Thymus (tissue), 11 donors: ENCODE measurements at regions not wholly inside any gene's neighbourhood (a gene's known extent, or its start where the extent isn't known, plus 50 kb on each side); places are given as distances from the start of the nearest gene placed in this dataset.
"Not testable (repeated sequence)": the region's sequence is repeated elsewhere in the genome, so short reads cannot be mapped to it uniquely, and the experiment has no call there.

Experiments used
- DNase-seq, 9 donors: peaks; one replicate each; pipeline ENCODE4 v3.0.0-alpha.2; 2013; ENCODE audit warnings: low spot score in 9 of 9, low read depth in 6 of 9, missing footprints in 1 of 9
- H3K27ac ChIP-seq, 2 donors: one replicate each; pipeline ENCODE4 v1.5.1; 2013; ENCODE audit warnings: control low read depth in 1 of 2, low read depth in 1 of 2, low read length in 1 of 2, mild to moderate bottlenecking in 1 of 2, moderate library complexity in 1 of 2
- H3K27me3 ChIP-seq, 2 donors: one replicate each; pipeline ENCODE4 v1.5.1; 2013; ENCODE audit warnings: low read length in 1 of 2; ENCODE audit not compliant: control insufficient read depth in 2 of 2, insufficient read depth in 1 of 2
- H3K36me3 ChIP-seq, 2 donors: one replicate each; pipeline ENCODE4 v1.5.1; 2013; ENCODE audit warnings: low read length in 1 of 2, mild to moderate bottlenecking in 1 of 2, moderate library complexity in 1 of 2; ENCODE audit not compliant: control insufficient read depth in 2 of 2, insufficient read depth in 2 of 2
- H3K4me1 ChIP-seq, 2 donors: one replicate each; pipeline ENCODE4 v1.5.1; 2013; ENCODE audit warnings: low read length in 2 of 2; ENCODE audit not compliant: control insufficient read depth in 2 of 2, insufficient read depth in 2 of 2
- H3K4me3 ChIP-seq, 2 donors: one replicate each; pipeline ENCODE4 v1.5.1; 2013; ENCODE audit warnings: low read length in 2 of 2, control low read depth in 1 of 2, mild to moderate bottlenecking in 1 of 2
- H3K9me3 ChIP-seq, 2 donors: one replicate each; pipeline ENCODE4 v1.5.1; 2013; ENCODE audit warnings: low read length in 1 of 2, mild to moderate bottlenecking in 1 of 2; ENCODE audit not compliant: control insufficient read depth in 2 of 2, insufficient read depth in 1 of 2
- WGBS: extraction: QIAGEN DNeasy Blood & Tissue Kit; methylation state at CpG from one replicate; pipeline ENCODE4 v1.1.7; 2013; 5-methylcytosine and 5-hydroxymethylcytosine counted together
- donor health status: healthy.

DNA sequence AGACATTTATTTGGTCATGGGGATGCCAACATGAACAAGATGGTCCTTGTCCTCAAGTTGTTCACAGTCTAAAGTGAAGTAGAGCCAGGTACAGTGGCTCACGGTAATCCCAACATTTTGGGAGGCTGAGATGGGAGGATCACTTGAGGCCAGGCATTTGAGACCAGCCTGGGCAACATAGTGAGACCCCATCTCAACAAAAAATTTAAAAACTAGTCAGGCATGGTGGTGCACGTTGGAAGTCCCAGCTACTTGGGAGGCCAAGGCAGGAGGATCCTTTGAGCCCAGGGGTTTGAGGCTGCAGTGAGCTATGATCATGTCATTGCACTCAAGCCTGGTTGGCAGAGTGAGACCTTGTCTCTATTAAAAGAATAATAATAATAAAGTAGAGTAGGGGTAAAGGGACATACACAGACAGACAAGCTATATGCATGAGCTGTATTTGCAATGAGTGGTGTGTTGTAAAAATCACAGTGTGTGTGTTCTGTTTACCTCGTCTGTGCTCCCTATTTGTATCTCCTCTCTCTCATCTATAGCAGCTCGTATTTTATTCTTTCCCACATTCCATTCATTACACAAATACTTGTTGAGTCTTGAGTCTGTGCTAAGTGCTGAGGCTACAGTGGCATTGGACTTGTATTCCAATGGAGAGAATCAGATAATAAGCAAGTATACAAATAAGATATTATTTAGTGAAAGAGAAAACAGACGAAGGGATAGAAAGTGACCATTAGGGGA is 73.9 kb upstream of the DHX40 start:
- Histone ChIP-seq H3K27ac (no peak overlapping the region), H3K27me3 (peaks cover 0 to 2% of the 10 kb centered on the region in 2 donors), H3K4me1 (no peaks in the 10 kb centered on the region), H3K9me3 (no peaks in the 10 kb centered on the region), H3K36me3 (no peaks in the 10 kb centered on the region), H3K4me3 (no peak overlapping the region)
- 94% methylated on average over 5 of the region's 5 CpGs for WGBS
- no peak for DNase-seq

DNA sequence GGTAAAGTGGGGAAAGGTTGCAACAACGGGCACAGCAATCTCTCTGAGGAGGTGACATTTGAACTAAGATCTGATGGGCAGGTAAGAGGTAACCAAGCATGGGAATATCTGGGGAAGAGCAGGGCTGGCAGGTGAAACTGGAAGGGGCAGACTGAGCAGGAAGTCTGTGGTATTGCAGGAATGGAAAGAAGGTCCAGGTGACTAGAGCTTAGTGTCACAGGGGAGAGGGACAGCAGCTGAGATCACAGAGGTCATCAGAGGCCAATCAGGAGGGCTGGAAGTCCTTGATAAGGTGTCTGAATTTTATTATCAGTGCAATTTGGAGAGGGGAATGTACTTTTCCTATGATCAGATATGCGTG is 73.3 kb upstream of the DHX40 start:
- peaks cover 0 to 2% of the 10 kb centered on the region in 2 donors for H3K27me3 ChIP-seq
- no peaks in the 10 kb centered on the region for H3K36me3 ChIP-seq
- H3K4me3 ChIP-seq, result no peak overlapping the region
- H3K4me1 ChIP-seq, result no peaks in the 10 kb centered on the region
- DNase-seq, result no peak
- H3K27ac ChIP-seq, result no peak overlapping the region
- 93% methylated on average over 2 of the region's 2 CpGs for WGBS
- H3K9me3 ChIP-seq, result no peaks in the 10 kb centered on the region

- DNase-seq, result no peak
- H3K27me3 ChIP-seq, result peaks cover 0 to 2% of the 10 kb centered on the region in 2 donors
- H3K4me1 ChIP-seq, result no peaks in the 10 kb centered on the region
- H3K9me3 ChIP-seq, result no peaks in the 10 kb centered on the region
- H3K36me3 ChIP-seq, result no peaks in the 10 kb centered on the region
- WGBS, result 98% methylated on average over 3 of the region's 3 CpGs
- no peak overlapping the region for H3K4me3 ChIP-seq
- no peak overlapping the region for H3K27ac ChIP-seq
Observed at GRCh38 chr17:59493867-59494266, 71.5 kb upstream of the DHX40 start.

GRCh38 chr17:59494757-59495368 is 70.5 kb upstream of the DHX40 start:
- Histone ChIP-seq H3K27ac (no peak overlapping the region), H3K4me3 (no peak overlapping the region)
- no peak for DNase-seq

GRCh38 chr17:59496178-59496577 is 69.2 kb upstream of the DHX40 start:
- no peaks in the 10 kb centered on the region for H3K9me3 ChIP-seq
- H3K4me3 ChIP-seq, result no peak overlapping the region
- no peaks in the 10 kb centered on the region for H3K4me1 ChIP-seq
- peaks cover 0 to 2% of the 10 kb centered on the region in 2 donors for H3K27me3 ChIP-seq
- no peak for DNase-seq
- 94% methylated on average over 1 of the region's 1 CpG for WGBS
- H3K27ac ChIP-seq, result no peak overlapping the region
- no peaks in the 10 kb centered on the region for H3K36me3 ChIP-seq

More at GRCh38 chr17:59494757-59495368, 70.5 kb upstream of the DHX40 start:
- Histone ChIP-seq H3K4me1 (no peaks in the 10 kb centered on the region), H3K27me3 (peaks cover 0 to 2% of the 10 kb centered on the region in 2 donors), H3K36me3 (no peaks in the 10 kb centered on the region), H3K9me3 (no peaks in the 10 kb centered on the region)
- WGBS, result 85% methylated on average over 12 of the region's 12 CpGs

GRCh38 chr17:59498530-59499307 is 66.7 kb upstream of the DHX40 start:
- Histone ChIP-seq H3K36me3 (no peaks in the 10 kb centered on the region), H3K9me3 (no peaks in the 10 kb centered on the region), H3K4me1 (no peaks in the 10 kb centered on the region), H3K27me3 (peaks cover 0 to 2% of the 10 kb centered on the region in 2 donors), H3K4me3 (no peak overlapping the region), H3K27ac (no peak overlapping the region)
- WGBS, result 94% methylated on average over 4 of the region's 4 CpGs
- DNase-seq, result no peak

DNA sequence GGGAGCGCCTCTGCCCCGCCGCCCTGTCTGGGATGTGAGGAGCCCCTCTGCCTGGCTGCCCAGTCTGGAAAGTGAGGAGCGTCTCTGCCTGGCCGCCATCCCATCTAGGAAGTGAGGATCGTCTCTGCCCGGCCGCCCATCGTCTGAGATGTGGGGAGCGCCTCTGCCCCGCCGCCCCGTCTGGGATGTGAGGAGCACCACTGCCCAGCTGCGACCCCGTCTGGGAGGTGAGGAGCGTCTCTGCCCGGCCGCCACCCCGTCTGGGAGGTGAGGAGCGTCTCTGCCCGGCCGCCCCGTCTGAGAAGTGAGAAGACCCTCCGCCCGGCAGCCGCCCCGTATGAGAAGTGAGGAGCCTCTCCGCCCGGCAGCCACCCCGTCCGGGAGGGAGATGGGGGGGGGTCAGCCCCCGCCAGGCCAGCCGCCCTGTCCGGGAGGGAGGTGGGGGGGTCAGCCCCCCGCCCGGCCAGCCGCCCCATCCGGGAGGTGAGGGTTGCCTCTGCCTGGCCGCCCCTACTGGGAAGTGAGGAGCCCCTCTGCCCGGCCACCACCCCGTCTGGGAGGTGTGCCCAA is 65.2 kb upstream of the DHX40 start:
- H3K36me3 ChIP-seq, H3K9me3 ChIP-seq, H3K27ac ChIP-seq, DNase-seq, H3K4me3 ChIP-seq, H3K27me3 ChIP-seq, H3K4me1 ChIP-seq: not testable (repeated sequence)
- 96% methylated on average over 40 of the region's 41 CpGs for WGBS

GRCh38 chr17:59501690-59502089 is 63.7 kb upstream of the DHX40 start:
- H3K4me1 ChIP-seq, result no peaks in the 10 kb centered on the region
- H3K4me3 ChIP-seq, result no peak overlapping the region
- 49% methylated on average over 1 of the region's 1 CpG for WGBS
- no peaks in the 10 kb centered on the region for H3K27me3 ChIP-seq
- no peaks in the 10 kb centered on the region for H3K36me3 ChIP-seq
- DNase-seq, result no peak
- no peak overlapping the region for H3K27ac ChIP-seq
- no peaks in the 10 kb centered on the region for H3K9me3 ChIP-seq

GRCh38 chr17:59502800-59503199 is 62.6 kb upstream of the DHX40 start:
- no peaks in the 10 kb centered on the region for H3K9me3 ChIP-seq
- no peak for DNase-seq
- H3K27ac ChIP-seq, result no peak overlapping the region
- H3K4me3 ChIP-seq, result no peak overlapping the region
- H3K4me1 ChIP-seq, result no peaks in the 10 kb centered on the region
- no peaks in the 10 kb centered on the region for H3K36me3 ChIP-seq
- no peaks in the 10 kb centered on the region for H3K27me3 ChIP-seq
